ENCODE measurements at regions not wholly inside any gene's neighbourhood (a gene's known extent, or its start where the extent isn't known, plus 50 kb on each side); places are given as distances from the start of the nearest gene placed in this dataset.

DNA sequence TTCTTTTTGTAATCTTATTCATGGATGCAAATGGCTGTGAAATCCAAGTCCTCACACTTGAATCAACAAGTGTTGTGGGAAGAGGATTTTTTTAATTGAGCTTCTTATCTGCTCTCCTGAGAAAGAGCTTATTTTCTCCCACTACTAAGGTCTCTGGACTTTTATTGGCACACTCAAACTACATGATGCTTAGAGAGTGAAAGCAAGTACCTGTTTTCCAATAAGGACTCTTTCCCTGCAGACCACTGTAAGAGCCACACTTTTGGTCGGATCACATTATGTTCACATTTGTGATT lies 546.4 kb upstream of the ARRDC3 start:
- TF ChIP-seq, protein P1, sequence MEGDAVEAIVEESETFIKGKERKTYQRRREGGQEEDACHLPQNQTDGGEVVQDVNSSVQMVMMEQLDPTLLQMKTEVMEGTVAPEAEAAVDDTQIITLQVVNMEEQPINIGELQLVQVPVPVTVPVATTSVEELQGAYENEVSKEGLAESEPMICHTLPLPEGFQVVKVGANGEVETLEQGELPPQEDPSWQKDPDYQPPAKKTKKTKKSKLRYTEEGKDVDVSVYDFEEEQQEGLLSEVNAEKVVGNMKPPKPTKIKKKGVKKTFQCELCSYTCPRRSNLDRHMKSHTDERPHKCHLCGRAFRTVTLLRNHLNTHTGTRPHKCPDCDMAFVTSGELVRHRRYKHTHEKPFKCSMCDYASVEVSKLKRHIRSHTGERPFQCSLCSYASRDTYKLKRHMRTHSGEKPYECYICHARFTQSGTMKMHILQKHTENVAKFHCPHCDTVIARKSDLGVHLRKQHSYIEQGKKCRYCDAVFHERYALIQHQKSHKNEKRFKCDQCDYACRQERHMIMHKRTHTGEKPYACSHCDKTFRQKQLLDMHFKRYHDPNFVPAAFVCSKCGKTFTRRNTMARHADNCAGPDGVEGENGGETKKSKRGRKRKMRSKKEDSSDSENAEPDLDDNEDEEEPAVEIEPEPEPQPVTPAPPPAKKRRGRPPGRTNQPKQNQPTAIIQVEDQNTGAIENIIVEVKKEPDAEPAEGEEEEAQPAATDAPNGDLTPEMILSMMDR (IDR thresholded peaks at IDR 0.05) = no peak
- no peak for TF ChIP-seq EZH2 (IDR thresholded peaks at IDR 0.05; ENCODE audit: borderline replicate concordance, insufficient read depth, low read depth, low read length, poor library complexity, severe bottlenecking)

All from B cell (primary cell).